ENCODE measurements at regions not wholly inside any gene's neighbourhood (a gene's known extent, or its start where the extent isn't known, plus 50 kb on each side); places are given as distances from the start of the nearest gene placed in this dataset.

- DNase-seq = no peak
Observed at GRCh38 chr3:40968666-40969065, 230.6 kb upstream of the CTNNB1 start.

- no peak for DNase-seq
Observed at GRCh38 chr3:40969341-40969740, 230.0 kb upstream of the CTNNB1 start.

GRCh38 chr3:40969756-40970466 is 229.4 kb upstream of the CTNNB1 start:
- no peak for DNase-seq

- no peak for DNase-seq
Observed at GRCh38 chr3:40971191-40972168, 227.8 kb upstream of the CTNNB1 start.

DNA sequence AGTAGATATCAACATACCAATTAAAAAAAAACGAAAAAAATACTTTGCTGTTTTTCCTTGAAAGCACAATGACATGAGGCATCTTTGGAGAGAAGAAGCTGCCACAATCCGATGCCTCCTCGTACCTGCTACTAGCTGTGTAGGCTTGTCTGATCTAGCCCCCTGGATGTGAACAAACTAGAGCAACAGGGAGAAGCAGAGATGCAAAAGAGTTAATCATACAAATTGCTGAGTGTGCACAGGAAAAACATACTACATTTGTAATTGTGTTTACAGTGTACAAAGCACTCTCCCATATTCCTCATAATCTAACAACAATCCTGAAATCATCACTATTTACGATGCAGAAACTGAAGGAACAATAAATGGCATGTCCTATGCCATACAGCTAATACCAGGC is 227.0 kb upstream of the CTNNB1 start:
- DNase-seq = no peak

GRCh38 chr3:40973141-40973540 is 226.2 kb upstream of the CTNNB1 start:
- no peak for DNase-seq

DNA sequence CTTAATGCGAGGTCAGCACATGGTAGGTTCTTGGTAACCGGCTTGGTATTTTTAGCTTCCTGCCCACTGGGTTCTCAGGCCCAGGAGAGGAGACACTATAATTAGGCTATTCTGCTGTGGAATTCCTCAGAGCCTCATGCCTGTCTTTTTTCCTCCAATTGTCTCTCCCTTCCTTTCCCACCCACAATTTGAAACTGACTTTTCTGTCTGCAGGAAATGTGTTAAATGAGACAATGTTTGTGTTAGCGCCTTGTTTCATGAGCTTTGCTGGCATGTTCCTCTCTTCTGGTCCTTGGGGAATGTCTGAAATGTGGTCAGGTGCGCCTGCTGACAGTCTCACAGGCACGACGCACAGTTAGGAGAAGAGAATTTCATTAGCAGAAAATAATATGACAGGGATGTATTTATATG is 223.6 kb upstream of the CTNNB1 start:
- DNase-seq = no peak

DNA sequence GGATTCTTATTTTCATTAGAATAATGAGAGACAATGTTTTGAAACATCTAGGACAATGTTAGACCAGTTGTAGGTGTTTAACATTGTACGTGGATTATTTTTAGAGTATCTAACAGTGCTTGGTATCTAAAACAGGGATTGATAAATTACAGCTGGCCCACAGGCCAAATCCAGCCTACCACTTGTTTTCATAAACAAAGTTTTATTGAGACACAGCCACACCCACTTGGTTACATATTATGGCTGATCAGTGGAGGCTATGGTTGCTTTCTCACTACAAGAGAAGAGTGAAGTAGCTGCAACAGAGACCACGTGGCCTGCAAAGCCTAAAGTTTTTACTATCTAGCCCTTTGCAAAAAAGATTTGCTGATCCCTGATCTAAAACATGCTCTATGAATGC is 223.1 kb upstream of the CTNNB1 start:
- no peak for DNase-seq

- DNase-seq = no peak
Observed at GRCh38 chr3:40978442-40978841, 220.9 kb upstream of the CTNNB1 start.

GRCh38 chr3:40979962-40980361 is 219.3 kb upstream of the CTNNB1 start:
- no peak for DNase-seq

DNA sequence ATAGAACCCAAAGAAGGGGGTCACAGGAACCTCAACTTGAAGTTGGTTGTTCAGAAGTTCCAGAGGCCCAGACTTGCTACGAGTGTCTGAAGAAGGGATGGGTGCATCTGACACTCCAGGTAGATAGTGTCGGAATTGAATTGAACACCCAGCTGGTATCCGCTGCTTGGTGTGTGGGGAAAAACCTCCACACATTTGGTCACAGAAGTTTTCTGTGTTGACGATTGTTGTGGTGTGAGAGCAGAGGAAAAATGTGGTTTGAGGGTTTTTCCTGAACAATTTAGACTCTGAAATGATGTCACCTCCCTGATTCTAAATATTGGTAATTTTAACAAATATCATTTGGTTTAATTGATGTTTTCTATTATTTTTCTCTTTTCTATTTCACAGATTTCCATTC is 218.8 kb upstream of the CTNNB1 start:
- no peak for DNase-seq

DNA sequence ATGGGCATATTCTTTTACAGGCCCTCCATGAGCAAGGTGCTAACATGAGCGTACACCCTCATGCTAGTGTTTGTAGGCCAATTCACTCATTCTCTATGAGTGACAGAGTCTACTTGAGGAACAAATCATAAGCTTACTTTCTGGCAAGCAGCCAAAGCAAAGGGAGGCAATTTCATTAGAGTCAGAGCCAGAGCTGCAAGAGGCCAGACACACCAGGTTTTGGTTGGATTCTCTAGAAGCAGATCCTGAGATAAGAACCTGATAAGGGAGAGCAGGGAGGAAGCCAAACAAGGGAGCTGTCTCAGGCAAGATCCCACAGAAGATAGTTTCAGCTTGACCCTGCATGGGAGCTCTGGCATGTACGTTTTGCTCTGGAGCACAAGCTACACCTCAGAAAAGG is 214.1 kb upstream of the CTNNB1 start:
- no peak for DNase-seq

DNA sequence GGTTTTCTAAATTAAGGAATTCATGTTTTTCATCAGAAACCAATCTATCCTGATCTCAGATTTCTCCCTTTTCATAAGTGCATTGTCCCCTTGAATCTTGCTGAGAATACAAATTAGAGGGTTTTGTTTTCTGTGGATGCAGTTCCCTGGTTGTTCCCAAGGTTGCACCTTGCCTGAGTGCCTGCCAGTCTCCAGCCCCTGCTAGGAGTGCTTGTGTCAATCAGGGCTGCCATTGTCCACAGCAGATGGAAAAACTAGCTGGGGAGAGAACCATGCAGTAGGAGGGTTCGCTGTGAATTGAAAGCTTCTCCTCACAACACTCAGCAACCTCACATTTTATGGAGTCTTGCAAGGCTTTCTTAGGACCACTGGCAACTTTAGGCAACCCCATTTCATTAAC is 210.8 kb upstream of the CTNNB1 start:
- no peak for DNase-seq

GRCh38 chr3:40989141-40990061 is 209.9 kb upstream of the CTNNB1 start:
- DNase-seq = no peak

- DNase-seq = no peak
Observed at GRCh38 chr3:40990062-40990456, 209.2 kb upstream of the CTNNB1 start.

- DNase-seq = no peak
Observed at GRCh38 chr3:40992023-40992422, 207.3 kb upstream of the CTNNB1 start.

- DNase-seq = no peak
Observed at GRCh38 chr3:40994611-40995010, 204.7 kb upstream of the CTNNB1 start.

- no peak for DNase-seq
Observed at GRCh38 chr3:40995271-40995670, 204.0 kb upstream of the CTNNB1 start.

DNA sequence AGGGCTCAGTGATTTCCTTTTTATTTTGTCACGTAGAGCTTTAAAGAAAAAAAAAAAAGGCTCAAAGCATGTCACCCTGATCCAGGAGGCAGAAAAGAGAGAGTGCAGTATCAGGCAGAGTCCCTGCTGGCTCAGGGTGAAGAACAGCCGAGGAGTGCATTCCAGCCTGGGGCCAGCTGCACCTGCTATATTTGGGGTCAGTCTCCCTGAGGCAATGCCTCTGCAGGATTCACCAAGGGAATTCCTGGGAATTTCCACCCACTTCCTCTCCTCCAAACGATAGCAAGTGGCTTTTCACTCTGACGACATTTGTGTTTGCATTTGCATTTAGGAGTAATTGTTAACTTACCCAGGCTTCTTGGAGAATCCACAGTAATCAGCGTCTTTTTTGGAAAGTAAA is 202.9 kb upstream of the CTNNB1 start:
- no peak for DNase-seq

DNA sequence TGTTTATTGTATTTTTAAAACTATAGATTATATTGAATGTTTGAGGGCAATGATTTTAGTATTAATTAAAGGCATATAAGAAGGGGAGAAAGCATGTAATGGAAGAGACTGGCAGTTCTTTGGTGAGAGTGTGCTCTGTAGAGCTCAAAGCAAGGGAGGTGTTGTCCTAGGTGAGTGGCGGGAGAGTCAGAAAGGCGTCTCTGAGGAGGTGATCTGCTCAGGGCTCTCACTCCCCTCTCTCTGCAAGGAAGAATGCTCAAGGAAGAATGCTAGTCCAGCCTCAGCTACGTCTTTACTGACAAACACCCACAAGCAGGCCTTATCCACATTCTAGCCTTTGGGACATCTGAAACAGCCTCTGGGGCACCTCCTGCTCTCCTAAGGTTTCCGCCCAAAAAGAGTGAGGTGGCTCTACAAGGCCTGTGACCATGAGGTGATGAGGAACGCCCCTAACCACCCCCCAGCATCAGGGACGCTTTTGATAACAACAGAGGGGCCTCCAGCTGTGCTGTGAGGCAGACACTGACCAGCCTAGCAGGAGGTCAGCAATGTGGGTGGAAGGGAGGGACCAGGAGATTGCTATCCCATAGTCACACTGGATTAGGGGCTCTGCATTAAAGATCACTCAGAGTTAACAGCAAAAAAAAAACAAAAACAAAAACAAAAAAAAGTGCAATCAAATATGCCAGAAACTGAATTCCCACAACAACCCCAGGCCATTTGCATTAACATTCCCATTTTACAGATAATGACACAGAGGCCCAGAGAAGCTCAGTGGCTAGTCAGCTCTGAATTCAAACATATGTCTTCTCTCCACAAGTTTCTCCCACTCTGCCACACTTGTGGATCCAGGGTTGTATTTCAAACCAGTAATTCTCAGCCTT is 202.2 kb upstream of the CTNNB1 start:
- no peak for DNase-seq

DNA sequence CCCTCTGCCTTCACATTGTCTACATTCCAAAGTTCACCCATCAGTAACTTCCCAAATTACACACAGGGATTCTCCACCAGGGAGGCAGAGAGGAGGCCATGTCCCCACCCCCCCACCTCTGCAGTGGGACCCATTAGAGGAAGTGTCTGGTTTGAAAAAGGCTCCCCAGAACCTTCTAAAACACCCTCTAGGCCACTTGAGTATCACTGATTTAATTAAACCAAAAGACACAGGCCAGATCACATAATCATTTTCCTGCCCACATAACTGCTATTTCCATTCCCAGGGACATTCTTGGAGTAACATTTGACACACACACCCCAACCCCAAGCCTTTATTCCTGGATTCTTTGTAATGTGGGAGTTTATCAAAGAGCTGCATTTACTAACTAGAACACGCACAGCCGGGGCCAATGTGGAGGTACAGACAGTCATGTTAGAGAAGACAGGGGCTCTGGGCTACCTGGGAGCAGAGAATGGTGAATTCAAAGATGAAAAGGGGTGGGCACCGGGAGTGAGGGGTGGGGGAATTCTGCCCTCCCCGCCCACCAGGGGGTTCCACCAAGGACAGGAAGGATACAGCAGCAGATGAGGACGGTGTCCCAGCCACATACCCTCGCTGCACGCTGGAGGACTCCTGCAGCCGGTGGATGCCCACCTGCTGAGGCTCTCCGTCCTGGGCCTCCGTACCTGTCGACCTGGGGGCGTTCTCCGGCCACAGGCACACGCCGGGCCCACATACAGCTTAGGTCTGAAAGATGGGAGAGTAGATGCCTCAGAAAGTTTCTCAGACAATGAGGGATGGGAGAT is 201.4 kb upstream of the CTNNB1 start:
- no peak for DNase-seq

Measured in stimulated activated CD4-positive, alpha-beta T cell treated with anti-CD3 and anti-CD28 coated beads, Interleukin-4, amount 100 ng/mL, for 4 hours (primary cell).